Panc1 (cell line): ENCODE measurements at regions not wholly inside any gene's neighbourhood (a gene's known extent, or its start where the extent isn't known, plus 50 kb on each side); places are given as distances from the start of the nearest gene placed in this dataset.

ENCODE experiments used
- ATAC-seq: fragments of 200-7000 bp; cut with Tn5 transposase; 2 replicates; pipeline ENCODE4 v1.9.1; 2020; ENCODE audit warnings: mild to moderate bottlenecking, moderate library complexity
- BruUV-seq: library from RNA; stranded (reverse); fragments of 400-500 nt; replicated peaks from 2 replicates; lab custom pipeline; 2021; lab: Mats Ljungman, UMichigan
- CTCF ChIA-PET: fragments of 300-600 bp; sonication (Branson Sonifier 250); formaldehyde crosslinking; loops from one replicate; lab custom pipeline; 2022; ENCODE audit warnings: antibody characterized with exemption; lab: Charles Lee
- POLR2A ChIA-PET: fragments of 300-600 bp; sonication (Branson Sonifier 250); formaldehyde crosslinking; loops from one replicate; lab custom pipeline; 2022; ENCODE audit warnings: antibody characterized with exemption; lab: Charles Lee
- DNase-seq: peaks from one replicate; pipeline ENCODE4 v3.0.0-alpha.2; 2010; ENCODE audit warnings: low read depth, low spot score
- H3K27ac ChIP-seq: 2 replicates; pipeline ENCODE4 v1.5.1; 2011; ENCODE audit warnings: mild to moderate bottlenecking, low read length, inconsistent platforms
- H3K27me3 ChIP-seq: fragments of 200-500 bp; sonication (Bioruptor generic); 2 replicates; pipeline ENCODE4 v1.6.0; 2014; ENCODE audit warnings: low read length, inconsistent platforms; ENCODE audit not compliant: control insufficient read depth, insufficient read depth
- H3K36me3 ChIP-seq: fragments of 200-500 bp; sonication (Bioruptor generic); 2 replicates; pipeline ENCODE4 v1.5.1; 2014; ENCODE audit warnings: inconsistent platforms, mild to moderate bottlenecking, low read length, moderate library complexity; ENCODE audit not compliant: control insufficient read depth, insufficient read depth
- H3K4me1 ChIP-seq: 2 replicates; pipeline ENCODE4 v1.5.1; 2011; ENCODE audit warnings: inconsistent platforms, mild to moderate bottlenecking, low read length, moderate library complexity; ENCODE audit not compliant: control insufficient read depth, insufficient read depth
- H3K4me3 ChIP-seq, 2 experiments: 2 replicates each; pipeline ENCODE4 v1.5.1; 2011 to 2012; ENCODE audit warnings: low read depth in 2 of 2, low read length in 2 of 2, mild to moderate bottlenecking in 2 of 2, inconsistent platforms in 1 of 2, moderate library complexity in 1 of 2
- H3K9me3 ChIP-seq: fragments of 200-500 bp; sonication (Bioruptor generic); 2 replicates; pipeline ENCODE4 v1.5.1; 2014; ENCODE audit warnings: low read depth, mild to moderate bottlenecking, inconsistent platforms, low read length, moderate library complexity; ENCODE audit not compliant: control insufficient read depth, insufficient read depth
- POLR2AphosphoS5 ChIP-seq: IDR thresholded peaks from 2 replicates; pipeline ENCODE4 v1.6.1; 2012; ENCODE audit warnings: mild to moderate bottlenecking, low read depth, low read length, moderate library complexity
- SIN3A ChIP-seq: IDR thresholded peaks from 2 replicates; pipeline ENCODE4 v1.6.1; 2012; ENCODE audit warnings: low read depth, mild to moderate bottlenecking, low read length, moderate library complexity, borderline replicate concordance; ENCODE audit not compliant: insufficient read depth
- TCF7L2 ChIP-seq: IDR thresholded peaks from 2 replicates; pipeline ENCODE4 v1.6.1; 2011; ENCODE audit warnings: mild to moderate bottlenecking, low read depth, low read length, inconsistent platforms
- in situ Hi-C: cut with HindIII; loops from 2 replicates; pipeline ENCODE4 v1.10.0; 2016; ENCODE audit warnings: low sequenced_read_pairs, low pct_unique_long_range_greater_than_20kb
- intact Hi-C: fragments of 100-400 bp; cut with micrococcal nuclease; formaldehyde crosslinking; loops from one replicate; pipeline ENCODE4 v1.10.0; 2022; ENCODE audit not compliant: unreplicated experiment
- TF ChIP-seq, protein P1 (sequence below): fragments of 450-650 bp; IDR thresholded peaks from 2 replicates; pipeline ENCODE4 v1.5.1; 2017; ENCODE audit warnings: mild to moderate bottlenecking
- TF ChIP-seq, protein P2 (sequence below), 2 experiments: IDR thresholded peaks; 2 replicates each; pipeline ENCODE4 v1.6.1; 2011 to 2012; ENCODE audit warnings: low read depth in 2 of 2, control low read depth in 1 of 2, low read length in 1 of 2, mild to moderate bottlenecking in 1 of 2, moderate library complexity in 1 of 2; ENCODE audit not compliant: insufficient read depth in 1 of 2

DNA sequence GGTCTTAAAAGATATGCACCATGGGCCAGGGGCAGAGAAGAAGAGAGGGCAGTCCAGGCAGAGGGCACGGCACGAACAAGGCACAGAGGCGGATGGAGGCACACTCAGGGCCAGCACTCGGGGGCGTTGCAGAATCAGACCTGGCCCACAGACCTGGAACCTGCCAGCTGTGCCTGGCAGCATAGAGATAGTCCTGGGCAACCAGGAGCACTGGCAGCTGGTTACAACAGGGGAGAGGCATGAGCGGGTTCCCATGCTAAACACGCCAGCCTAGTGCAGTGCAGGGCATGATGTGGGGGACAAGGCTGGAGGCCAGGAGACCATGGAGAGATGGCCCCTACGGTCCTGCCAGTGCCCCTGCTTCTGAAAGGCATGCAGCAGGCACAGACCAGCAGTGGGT lies 56.9 kb upstream of the RBFOX3 start:
- no TSS peak for BruUV-seq
- POLR2A ChIA-PET, result no interaction called here
- DNase-seq (no peak), ATAC-seq (0 out of 2 replicates have a peak, but pooled peaks have one; percentile 34)
- H3K4me1 ChIP-seq, result no peaks in the 10 kb centered on the region
- TF ChIP-seq TCF7L2, result no peak
- TF ChIP-seq, protein P1, sequence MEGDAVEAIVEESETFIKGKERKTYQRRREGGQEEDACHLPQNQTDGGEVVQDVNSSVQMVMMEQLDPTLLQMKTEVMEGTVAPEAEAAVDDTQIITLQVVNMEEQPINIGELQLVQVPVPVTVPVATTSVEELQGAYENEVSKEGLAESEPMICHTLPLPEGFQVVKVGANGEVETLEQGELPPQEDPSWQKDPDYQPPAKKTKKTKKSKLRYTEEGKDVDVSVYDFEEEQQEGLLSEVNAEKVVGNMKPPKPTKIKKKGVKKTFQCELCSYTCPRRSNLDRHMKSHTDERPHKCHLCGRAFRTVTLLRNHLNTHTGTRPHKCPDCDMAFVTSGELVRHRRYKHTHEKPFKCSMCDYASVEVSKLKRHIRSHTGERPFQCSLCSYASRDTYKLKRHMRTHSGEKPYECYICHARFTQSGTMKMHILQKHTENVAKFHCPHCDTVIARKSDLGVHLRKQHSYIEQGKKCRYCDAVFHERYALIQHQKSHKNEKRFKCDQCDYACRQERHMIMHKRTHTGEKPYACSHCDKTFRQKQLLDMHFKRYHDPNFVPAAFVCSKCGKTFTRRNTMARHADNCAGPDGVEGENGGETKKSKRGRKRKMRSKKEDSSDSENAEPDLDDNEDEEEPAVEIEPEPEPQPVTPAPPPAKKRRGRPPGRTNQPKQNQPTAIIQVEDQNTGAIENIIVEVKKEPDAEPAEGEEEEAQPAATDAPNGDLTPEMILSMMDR, result no peak
- intact Hi-C loops, result no loop called here
- H3K9me3 ChIP-seq, result no peaks in the 10 kb centered on the region
- H3K4me3 ChIP-seq, result no peak overlapping the region
- no peaks in the 10 kb centered on the region; the same call in 1 of the 2 replicates for H3K27me3 ChIP-seq
- in situ Hi-C loops, result loop anchor here (25.0 kb wide), 1 partner anchor 230 kb away; no protein-coding TSS in a partner anchor
- no peak overlapping the region for H3K27ac ChIP-seq
- H3K36me3 ChIP-seq, result no peaks in the 10 kb centered on the region
- CTCF ChIA-PET, result interaction anchor here (0.7 kb wide), 1 partner anchor 33 kb away, joined by 3 read pairs; no protein-coding TSS in a partner anchor

DNA sequence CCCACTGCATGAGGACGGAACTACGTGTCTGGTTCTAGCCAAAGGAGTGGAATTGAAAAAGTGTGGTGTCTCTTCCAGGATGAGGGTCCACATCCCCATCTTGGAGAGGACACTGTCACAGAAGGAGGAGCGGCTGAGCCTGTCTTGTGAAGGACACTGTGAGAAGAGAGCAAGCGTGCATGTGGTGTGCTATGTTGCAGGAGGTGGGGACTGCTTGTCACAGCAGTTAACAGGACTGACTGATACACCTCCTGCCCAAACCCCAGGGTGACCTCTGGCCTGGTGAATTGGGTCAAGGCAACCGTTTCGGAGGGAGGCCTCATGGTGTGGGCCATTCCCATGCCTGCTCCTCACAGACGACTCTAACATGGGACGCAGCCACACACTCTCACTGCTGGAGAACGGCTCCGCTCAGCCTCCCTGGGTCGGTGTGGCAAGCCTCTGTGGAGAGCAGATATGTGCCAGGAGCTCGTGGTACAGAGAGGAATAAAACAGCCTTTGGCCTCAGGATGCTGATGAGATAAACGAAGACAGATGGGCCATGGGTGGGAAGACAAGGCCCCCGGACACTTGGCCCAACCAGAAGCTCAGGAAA lies 56.4 kb upstream of the RBFOX3 start:
- ATAC-seq, result no peak
- Histone ChIP-seq H3K9me3 (no peaks in the 10 kb centered on the region), H3K4me3 (no peak overlapping the region), H3K36me3 (no peaks in the 10 kb centered on the region), H3K27me3 (no peaks in the 10 kb centered on the region; the same call in 1 of the 2 replicates), H3K4me1 (no peaks in the 10 kb centered on the region), H3K27ac (no peak overlapping the region)
- no TSS peak for BruUV-seq
- ChIA-PET POLR2A (no interaction called here), CTCF (no interaction called here)
- in situ Hi-C loops (loop anchor here (25.0 kb wide), 1 partner anchor 230 kb away; no protein-coding TSS in a partner anchor), intact Hi-C loops (no loop called here)
- no peak for DNase-seq
- TF ChIP-seq POLR2AphosphoS5, result no peak
- TF ChIP-seq, protein P2, sequence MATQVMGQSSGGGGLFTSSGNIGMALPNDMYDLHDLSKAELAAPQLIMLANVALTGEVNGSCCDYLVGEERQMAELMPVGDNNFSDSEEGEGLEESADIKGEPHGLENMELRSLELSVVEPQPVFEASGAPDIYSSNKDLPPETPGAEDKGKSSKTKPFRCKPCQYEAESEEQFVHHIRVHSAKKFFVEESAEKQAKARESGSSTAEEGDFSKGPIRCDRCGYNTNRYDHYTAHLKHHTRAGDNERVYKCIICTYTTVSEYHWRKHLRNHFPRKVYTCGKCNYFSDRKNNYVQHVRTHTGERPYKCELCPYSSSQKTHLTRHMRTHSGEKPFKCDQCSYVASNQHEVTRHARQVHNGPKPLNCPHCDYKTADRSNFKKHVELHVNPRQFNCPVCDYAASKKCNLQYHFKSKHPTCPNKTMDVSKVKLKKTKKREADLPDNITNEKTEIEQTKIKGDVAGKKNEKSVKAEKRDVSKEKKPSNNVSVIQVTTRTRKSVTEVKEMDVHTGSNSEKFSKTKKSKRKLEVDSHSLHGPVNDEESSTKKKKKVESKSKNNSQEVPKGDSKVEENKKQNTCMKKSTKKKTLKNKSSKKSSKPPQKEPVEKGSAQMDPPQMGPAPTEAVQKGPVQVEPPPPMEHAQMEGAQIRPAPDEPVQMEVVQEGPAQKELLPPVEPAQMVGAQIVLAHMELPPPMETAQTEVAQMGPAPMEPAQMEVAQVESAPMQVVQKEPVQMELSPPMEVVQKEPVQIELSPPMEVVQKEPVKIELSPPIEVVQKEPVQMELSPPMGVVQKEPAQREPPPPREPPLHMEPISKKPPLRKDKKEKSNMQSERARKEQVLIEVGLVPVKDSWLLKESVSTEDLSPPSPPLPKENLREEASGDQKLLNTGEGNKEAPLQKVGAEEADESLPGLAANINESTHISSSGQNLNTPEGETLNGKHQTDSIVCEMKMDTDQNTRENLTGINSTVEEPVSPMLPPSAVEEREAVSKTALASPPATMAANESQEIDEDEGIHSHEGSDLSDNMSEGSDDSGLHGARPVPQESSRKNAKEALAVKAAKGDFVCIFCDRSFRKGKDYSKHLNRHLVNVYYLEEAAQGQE (IDR thresholded peaks at IDR 0.05; ENCODE audit: insufficient read depth in 1 of 2, low read depth in 2 of 2, low read length in 1 of 2), result no peak
- TF ChIP-seq, protein P1, result no peak
- TF ChIP-seq TCF7L2, result no peak
- TF ChIP-seq SIN3A, result no peak
